ENCODE measurements at regions not wholly inside any gene's neighbourhood (a gene's known extent, or its start where the extent isn't known, plus 50 kb on each side); places are given as distances from the start of the nearest gene placed in this dataset.
"Not testable (repeated sequence)": the region's sequence is repeated elsewhere in the genome, so short reads cannot be mapped to it uniquely, and the experiment has no call there.

DNA sequence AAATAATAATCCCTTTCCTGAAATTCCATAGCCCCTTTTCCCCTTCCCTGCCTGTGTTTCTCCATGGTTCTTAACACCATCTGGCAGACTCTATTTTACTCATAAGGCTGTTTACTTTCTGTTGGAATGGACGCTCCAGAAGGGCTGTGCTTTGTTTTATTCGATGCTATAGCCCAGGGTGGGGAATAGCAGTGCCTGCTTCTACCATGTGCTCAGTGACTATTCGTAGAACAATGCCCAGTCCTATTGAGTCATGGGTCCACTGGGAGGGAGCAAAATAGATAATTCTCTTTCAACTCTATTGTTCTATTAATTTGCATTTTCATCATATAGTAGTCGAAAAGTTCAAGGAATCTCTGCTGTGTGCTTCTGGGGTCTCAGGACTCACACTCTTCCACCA, 565.1 kb downstream of the C6orf118 start:
- H3K4me3 ChIP-seq (replicated peaks; ENCODE audit: low read depth, low read length): no peak overlapping the region
- no peak for DNase-seq (ENCODE audit: extremely low read depth, low read depth)
- no peak for TF ChIP-seq CTCF (IDR thresholded peaks at IDR 0.05; ENCODE audit: low read depth, low read length, missing control alignments)

GRCh38 chr6:164741938-164742451, 567.4 kb downstream of the C6orf118 start:
- no peak overlapping the region for H3K4me3 ChIP-seq (replicated peaks; ENCODE audit: low read depth, low read length)
- no peak for TF ChIP-seq CTCF (IDR thresholded peaks at IDR 0.05; ENCODE audit: low read depth, low read length, missing control alignments)
- no peak for DNase-seq (ENCODE audit: extremely low read depth, low read depth)

GRCh38 chr6:164736090-164736489, 573.3 kb downstream of the C6orf118 start:
- not testable (repeated sequence) for H3K4me3 ChIP-seq (replicated peaks; ENCODE audit: low read depth, low read length); DNase-seq (ENCODE audit: extremely low read depth, low read depth)

- no peak for DNase-seq (ENCODE audit: extremely low read depth, low read depth)
- no peak overlapping the region for H3K4me3 ChIP-seq (replicated peaks; ENCODE audit: low read depth, low read length)
- TF ChIP-seq CTCF (IDR thresholded peaks at IDR 0.05; ENCODE audit: low read depth, low read length, missing control alignments): no peak
Measured at GRCh38 chr6:164731539-164731938, 577.9 kb downstream of the C6orf118 start.

DNA sequence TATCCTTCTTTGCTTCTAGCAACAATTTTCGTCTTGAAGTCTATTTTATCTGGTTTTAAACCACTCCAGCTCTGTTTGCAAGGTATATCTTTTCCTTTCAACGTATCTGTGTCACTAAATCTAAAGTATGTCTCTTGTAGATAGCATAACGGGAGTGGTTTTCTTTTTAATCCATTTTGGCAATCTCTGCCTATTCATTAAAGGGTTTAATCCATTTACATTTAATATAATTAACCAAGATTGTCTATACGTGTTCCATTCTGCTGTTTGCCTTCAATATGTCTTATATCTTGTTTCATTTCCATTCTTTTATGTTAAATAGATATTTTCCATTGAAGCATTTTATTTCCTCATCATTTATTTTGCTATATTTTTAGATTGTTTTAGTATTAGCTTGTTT, 587.9 kb downstream of the C6orf118 start:
- H3K4me3 ChIP-seq (replicated peaks; ENCODE audit: low read depth, low read length): no peak overlapping the region
- no peak for DNase-seq (ENCODE audit: extremely low read depth, low read depth)
- no peak for TF ChIP-seq CTCF (IDR thresholded peaks at IDR 0.05; ENCODE audit: low read depth, low read length, missing control alignments)

- no peak for DNase-seq (ENCODE audit: extremely low read depth, low read depth)
- no peak for TF ChIP-seq CTCF (IDR thresholded peaks at IDR 0.05; ENCODE audit: low read depth, low read length, missing control alignments)
- no peak overlapping the region for H3K4me3 ChIP-seq (replicated peaks; ENCODE audit: low read depth, low read length)
Measured at GRCh38 chr6:164700497-164700896, 608.9 kb downstream of the C6orf118 start.

DNA sequence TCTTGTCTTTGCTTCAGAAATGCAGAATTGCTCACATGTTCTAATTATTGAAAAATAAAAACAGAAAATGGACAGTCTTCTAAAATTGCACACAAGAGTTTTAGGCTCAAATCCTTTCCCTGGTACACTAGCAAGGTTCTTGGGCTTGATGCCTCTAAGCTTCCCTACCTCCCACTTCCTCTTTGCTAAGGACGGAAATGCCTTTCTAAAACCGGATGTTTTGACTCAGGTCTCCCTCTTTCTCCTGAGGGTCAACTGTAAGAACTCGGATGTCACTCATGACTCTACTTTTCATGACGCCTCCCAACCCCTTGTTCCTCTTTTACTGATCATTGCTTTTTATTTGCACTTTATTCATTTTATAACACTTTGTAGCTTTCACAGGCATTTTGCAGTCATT, 613.5 kb downstream of the C6orf118 start:
- DNase-seq (ENCODE audit: extremely low read depth, low read depth): no peak
- no peak for TF ChIP-seq CTCF (IDR thresholded peaks at IDR 0.05; ENCODE audit: low read depth, low read length, missing control alignments)
- no peak overlapping the region for H3K4me3 ChIP-seq (replicated peaks; ENCODE audit: low read depth, low read length)

Data from HFF-Myc (cell line).